ENCODE measurements at regions not wholly inside any gene's neighbourhood (a gene's known extent, or its start where the extent isn't known, plus 50 kb on each side); places are given as distances from the start of the nearest gene placed in this dataset.

GRCh38 chr18:22678486-22678885 is 254.6 kb upstream of the RBBP8 start:
- no peak for DNase-seq

GRCh38 chr18:22680944-22681343 is 252.2 kb upstream of the RBBP8 start:
- no peak for DNase-seq

- no peak for DNase-seq
Measured at GRCh38 chr18:22681908-22682307, 251.2 kb upstream of the RBBP8 start.

- DNase-seq = no peak
Measured at GRCh38 chr18:22682720-22683119, 250.4 kb upstream of the RBBP8 start.

- no peak for DNase-seq
Measured at GRCh38 chr18:22683196-22683676, 249.9 kb upstream of the RBBP8 start.

GRCh38 chr18:22683786-22684185 is 249.3 kb upstream of the RBBP8 start:
- DNase-seq = no peak

- DNase-seq = no peak
Measured at GRCh38 chr18:22684268-22684667, 248.9 kb upstream of the RBBP8 start.

GRCh38 chr18:22685788-22686187 is 247.3 kb upstream of the RBBP8 start:
- no peak for DNase-seq

GRCh38 chr18:22687892-22688680 is 245.0 kb upstream of the RBBP8 start:
- DNase-seq = no peak

- DNase-seq = no peak
Measured at GRCh38 chr18:22688877-22689496, 244.1 kb upstream of the RBBP8 start.

- DNase-seq = no peak
Measured at GRCh38 chr18:22689712-22690111, 243.4 kb upstream of the RBBP8 start.

GRCh38 chr18:22690556-22690955 is 242.6 kb upstream of the RBBP8 start:
- no peak for DNase-seq

GRCh38 chr18:22691946-22692710 is 241.0 kb upstream of the RBBP8 start:
- DNase-seq = peak; percentile 51 to 82 (median 70)

GRCh38 chr18:22694954-22695353 is 238.2 kb upstream of the RBBP8 start:
- DNase-seq = peak in 1 of 4 experiments; percentile 3

- no peak for DNase-seq
Measured at GRCh38 chr18:22695674-22696073, 237.5 kb upstream of the RBBP8 start.

- no peak for DNase-seq
Measured at GRCh38 chr18:22697561-22697960, 235.6 kb upstream of the RBBP8 start.

GRCh38 chr18:22698711-22699110 is 234.4 kb upstream of the RBBP8 start:
- no peak for DNase-seq

- DNase-seq = no peak
Measured at GRCh38 chr18:22699629-22700028, 233.5 kb upstream of the RBBP8 start.

- DNase-seq = no peak
Measured at GRCh38 chr18:22700920-22701319, 232.2 kb upstream of the RBBP8 start.

- no peak for DNase-seq
Measured at GRCh38 chr18:22701326-22701725, 231.8 kb upstream of the RBBP8 start.

- DNase-seq = no peak
Measured at GRCh38 chr18:22701795-22702194, 231.3 kb upstream of the RBBP8 start.

GRCh38 chr18:22702806-22703205 is 230.3 kb upstream of the RBBP8 start:
- DNase-seq = no peak

GRCh38 chr18:22703883-22704585 is 229.1 kb upstream of the RBBP8 start:
- peak; percentile 43 to 77 (median 58) for DNase-seq
